Suprapubic skin (tissue), 4 donors: ENCODE measurements at regions not wholly inside any gene's neighbourhood (a gene's known extent, or its start where the extent isn't known, plus 50 kb on each side); places are given as distances from the start of the nearest gene placed in this dataset.
A peak's percentile ranks its signal among the peaks of the same experiment; 100 is the strongest.

Experiments used
- DNase-seq, 2 donors: peaks; one replicate each; pipeline ENCODE4 v3.0.0-alpha.2; 2019; ENCODE audit warnings: low spot score in 2 of 2
- H3K27ac ChIP-seq: fragments of 200-600 bp; sonication (generic); one replicate; pipeline ENCODE4 v1.5.1; 2019
- H3K27me3 ChIP-seq: fragments of 200-600 bp; sonication (generic); one replicate; pipeline ENCODE4 v1.5.1; 2019
- H3K36me3 ChIP-seq: fragments of 200-600 bp; sonication (generic); one replicate; pipeline ENCODE4 v1.5.1; 2019
- H3K4me1 ChIP-seq: fragments of 200-600 bp; sonication (generic); one replicate; pipeline ENCODE4 v1.5.1; 2019
- H3K4me3 ChIP-seq: fragments of 200-600 bp; sonication (generic); one replicate; pipeline ENCODE4 v1.5.1; 2019; ENCODE audit warnings: mild to moderate bottlenecking
- H3K9me3 ChIP-seq: fragments of 200-600 bp; sonication (generic); one replicate; pipeline ENCODE4 v1.5.1; 2019
- EP300 ChIP-seq: sonication (generic); formaldehyde crosslinking; IDR thresholded peaks from one replicate; pipeline ENCODE4 v1.6.1; 2017; ENCODE audit warnings: antibody characterized with exemption
- POLR2A ChIP-seq, 2 donors: fragments of 450-650 bp; IDR thresholded peaks; one replicate each; pipeline ENCODE4 v1.6.1; 2017; ENCODE audit warnings: antibody characterized with exemption in 2 of 2, mild to moderate bottlenecking in 2 of 2, moderate library complexity in 2 of 2
- POLR2AphosphoS5 ChIP-seq, 3 donors: sonication (generic); formaldehyde crosslinking; IDR thresholded peaks; one replicate each; pipeline ENCODE4 v1.6.1; 2017; ENCODE audit warnings: antibody characterized with exemption in 3 of 3
- WGBS: methylation state at CpG from one replicate; pipeline ENCODE4 v1.1.5; 2018; 5-methylcytosine and 5-hydroxymethylcytosine counted together
- TF ChIP-seq, protein P1 (sequence below), 2 donors: fragments of 200-600 bp in 1 of 2; fragments of 450-650 bp in 1 of 2; sonication (generic) in 1 of 2; IDR thresholded peaks; one replicate each; pipeline ENCODE4 v1.5.1; 2016 to 2019; ENCODE audit warnings: antibody characterized with exemption in 2 of 2, mild to moderate bottlenecking in 1 of 2, moderate library complexity in 1 of 2

DNA sequence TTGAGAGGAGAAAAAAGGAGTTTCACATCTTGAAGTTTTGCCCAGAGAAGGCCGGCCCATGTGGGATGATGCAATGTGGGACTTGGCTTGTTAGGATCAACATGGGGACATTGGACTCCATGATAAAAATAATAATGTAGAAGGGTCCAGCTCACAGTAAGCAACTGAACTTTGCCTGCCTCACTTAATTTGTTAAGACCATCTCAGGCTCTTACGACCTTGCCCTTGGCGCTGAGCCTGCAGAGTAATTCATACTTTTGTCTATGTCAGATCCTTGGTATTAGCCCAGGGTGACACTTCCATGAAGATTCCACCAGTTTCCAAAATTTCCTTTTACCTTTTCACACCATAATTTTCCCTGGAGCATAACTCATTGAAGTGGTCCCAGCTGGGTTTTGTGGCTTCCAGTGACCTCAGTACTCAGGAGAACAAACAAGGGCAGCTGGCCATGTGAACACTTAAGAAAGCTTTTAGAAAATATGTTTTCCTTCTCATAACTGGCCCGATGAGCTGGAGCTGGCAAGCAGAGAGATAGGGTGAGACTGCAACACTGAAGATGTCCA, 315.4 kb upstream of the RASGRP1 start:
- Histone ChIP-seq H3K4me1 (peaks cover 5% of the 10 kb centered on the region), H3K9me3 (no peaks in the 10 kb centered on the region), H3K4me3 (no peak overlapping the region), H3K36me3 (no peaks in the 10 kb centered on the region), H3K27me3 (no peaks in the 10 kb centered on the region), H3K27ac (peak overlapping the region; percentile 33)
- WGBS, result 52% methylated on average over 4 of the region's 4 CpGs
- TF ChIP-seq POLR2AphosphoS5 (IDR thresholded peaks at IDR 0.05), result peak in 1 of 3 donors; percentile 23
- TF ChIP-seq, protein P1, sequence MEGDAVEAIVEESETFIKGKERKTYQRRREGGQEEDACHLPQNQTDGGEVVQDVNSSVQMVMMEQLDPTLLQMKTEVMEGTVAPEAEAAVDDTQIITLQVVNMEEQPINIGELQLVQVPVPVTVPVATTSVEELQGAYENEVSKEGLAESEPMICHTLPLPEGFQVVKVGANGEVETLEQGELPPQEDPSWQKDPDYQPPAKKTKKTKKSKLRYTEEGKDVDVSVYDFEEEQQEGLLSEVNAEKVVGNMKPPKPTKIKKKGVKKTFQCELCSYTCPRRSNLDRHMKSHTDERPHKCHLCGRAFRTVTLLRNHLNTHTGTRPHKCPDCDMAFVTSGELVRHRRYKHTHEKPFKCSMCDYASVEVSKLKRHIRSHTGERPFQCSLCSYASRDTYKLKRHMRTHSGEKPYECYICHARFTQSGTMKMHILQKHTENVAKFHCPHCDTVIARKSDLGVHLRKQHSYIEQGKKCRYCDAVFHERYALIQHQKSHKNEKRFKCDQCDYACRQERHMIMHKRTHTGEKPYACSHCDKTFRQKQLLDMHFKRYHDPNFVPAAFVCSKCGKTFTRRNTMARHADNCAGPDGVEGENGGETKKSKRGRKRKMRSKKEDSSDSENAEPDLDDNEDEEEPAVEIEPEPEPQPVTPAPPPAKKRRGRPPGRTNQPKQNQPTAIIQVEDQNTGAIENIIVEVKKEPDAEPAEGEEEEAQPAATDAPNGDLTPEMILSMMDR (IDR thresholded peaks at IDR 0.05), result no peak
- DNase-seq, result peak in 1 of 2 donors; percentile 79

DNA sequence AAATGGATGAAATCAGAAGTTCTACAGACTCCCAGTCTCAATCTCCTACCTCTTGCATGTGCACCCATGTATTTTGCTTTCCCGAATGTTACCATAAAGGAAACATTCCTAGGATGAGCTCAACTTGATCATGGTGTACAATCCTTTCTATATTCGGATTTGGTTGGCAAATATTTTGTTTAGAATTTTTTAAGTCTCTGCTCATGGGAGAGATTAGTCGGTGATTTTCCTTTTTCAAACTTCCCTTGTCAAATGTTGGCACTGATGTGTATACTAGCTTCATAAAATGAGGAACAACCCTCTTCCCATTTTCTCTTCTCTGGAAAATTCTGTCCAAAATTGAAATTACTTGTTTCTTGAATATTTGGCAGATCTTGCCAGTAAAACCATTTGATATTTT, 317.6 kb upstream of the RASGRP1 start:
- H3K36me3 ChIP-seq, result no peaks in the 10 kb centered on the region
- TF ChIP-seq POLR2A (IDR thresholded peaks at IDR 0.05) (no peak), EP300 (no peak), POLR2AphosphoS5 (IDR thresholded peaks at IDR 0.05) (no peak)
- no peak overlapping the region for H3K4me3 ChIP-seq
- no peak overlapping the region for H3K27ac ChIP-seq
- H3K4me1 ChIP-seq, result peaks cover 15% of the 10 kb centered on the region
- DNase-seq, result no peak
- H3K9me3 ChIP-seq, result no peaks in the 10 kb centered on the region
- no peaks in the 10 kb centered on the region for H3K27me3 ChIP-seq
- 54% methylated on average over 3 of the region's 3 CpGs for WGBS

DNA sequence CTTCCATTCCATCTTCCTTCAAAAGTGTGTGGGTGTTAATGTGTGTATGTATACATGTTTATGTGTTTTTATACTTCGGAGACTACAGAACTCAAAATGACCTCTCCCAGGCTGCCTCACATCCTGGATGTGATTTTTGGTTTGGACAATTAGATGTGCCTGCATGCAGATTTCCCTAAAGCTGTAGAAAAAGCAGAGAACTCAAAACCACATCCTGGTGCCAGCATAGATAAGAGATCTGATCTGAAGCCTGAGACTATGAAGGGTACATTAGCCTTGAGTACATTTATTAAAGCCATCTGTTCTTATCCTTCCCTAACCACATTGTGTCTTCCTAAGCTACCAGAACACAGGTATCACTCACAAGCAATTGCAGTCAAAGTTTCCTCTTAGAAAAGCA, 319.4 kb upstream of the RASGRP1 start:
- no peak overlapping the region for H3K27ac ChIP-seq
- TF ChIP-seq POLR2A (IDR thresholded peaks at IDR 0.05), result no peak
- no peak for TF ChIP-seq EP300
- TF ChIP-seq, protein P1 (IDR thresholded peaks at IDR 0.05), result no peak
- TF ChIP-seq POLR2AphosphoS5 (IDR thresholded peaks at IDR 0.05), result no peak
- 83% methylated on average over 1 of the region's 1 CpG for WGBS
- H3K36me3 ChIP-seq, result no peaks in the 10 kb centered on the region
- H3K9me3 ChIP-seq, result no peaks in the 10 kb centered on the region
- no peaks in the 10 kb centered on the region for H3K27me3 ChIP-seq
- H3K4me1 ChIP-seq, result peaks cover 15% of the 10 kb centered on the region
- no peak overlapping the region for H3K4me3 ChIP-seq
- no peak for DNase-seq

DNA sequence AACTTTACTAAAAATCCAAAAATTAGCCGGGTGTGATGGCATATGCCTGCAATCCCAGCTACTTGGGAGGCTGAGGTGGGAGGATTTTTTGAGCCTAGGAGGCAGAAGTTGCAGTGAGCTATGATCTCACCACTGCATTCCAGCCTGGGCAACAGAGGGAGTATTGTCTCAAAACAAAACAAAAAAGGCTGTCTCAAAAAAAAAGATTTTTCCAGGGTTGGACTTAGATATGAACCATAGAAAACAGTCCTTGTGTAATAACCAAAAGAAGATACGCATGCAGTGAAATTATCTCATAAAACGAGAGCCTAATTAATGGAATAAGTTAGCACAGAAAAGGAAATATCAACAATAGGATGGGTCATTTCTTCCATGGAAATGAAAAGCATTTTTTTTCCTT, 320.4 kb upstream of the RASGRP1 start:
- no peak for DNase-seq
- H3K27ac ChIP-seq, result no peak overlapping the region
- H3K4me3 ChIP-seq, result no peak overlapping the region
- peaks cover 15% of the 10 kb centered on the region for H3K4me1 ChIP-seq
- no peaks in the 10 kb centered on the region for H3K36me3 ChIP-seq
- WGBS, result 60% methylated on average over 3 of the region's 3 CpGs
- no peaks in the 10 kb centered on the region for H3K27me3 ChIP-seq
- no peak for TF ChIP-seq POLR2A (IDR thresholded peaks at IDR 0.05)
- no peak for TF ChIP-seq POLR2AphosphoS5 (IDR thresholded peaks at IDR 0.05)
- no peak for TF ChIP-seq EP300
- TF ChIP-seq, protein P1 (IDR thresholded peaks at IDR 0.05), result no peak
- H3K9me3 ChIP-seq, result no peaks in the 10 kb centered on the region

DNA sequence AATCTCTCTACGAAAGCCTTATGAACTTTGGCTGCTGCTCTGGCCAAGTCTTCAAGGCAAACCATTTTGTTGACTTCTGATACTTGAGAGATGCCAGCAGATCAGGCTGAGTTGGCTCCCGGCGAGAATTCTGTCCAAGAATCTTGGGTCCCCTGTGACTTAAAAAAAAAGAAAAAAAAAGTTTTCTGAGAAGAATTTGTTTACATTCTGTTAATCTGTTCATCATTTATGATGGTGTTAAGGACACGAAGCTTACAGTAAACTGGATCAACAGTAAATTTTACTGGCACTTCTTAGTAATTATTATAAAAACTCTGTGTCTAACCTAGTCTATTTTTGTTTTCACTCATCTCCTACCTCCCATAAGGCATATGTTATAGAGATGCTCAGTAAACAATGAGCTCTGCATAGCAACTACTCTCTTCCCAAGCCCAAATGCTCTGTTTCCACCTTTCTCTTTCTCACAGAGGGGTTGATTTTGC, 320.9 kb upstream of the RASGRP1 start:
- H3K27ac ChIP-seq, result no peak overlapping the region
- no peak for DNase-seq
- no peaks in the 10 kb centered on the region for H3K9me3 ChIP-seq
- no peaks in the 10 kb centered on the region for H3K27me3 ChIP-seq
- TF ChIP-seq POLR2A (IDR thresholded peaks at IDR 0.05), result no peak
- no peak for TF ChIP-seq POLR2AphosphoS5 (IDR thresholded peaks at IDR 0.05)
- TF ChIP-seq EP300, result no peak
- TF ChIP-seq, protein P1 (IDR thresholded peaks at IDR 0.05), result no peak
- no peaks in the 10 kb centered on the region for H3K36me3 ChIP-seq
- WGBS, result 56% methylated on average over 4 of the region's 4 CpGs
- H3K4me3 ChIP-seq, result no peak overlapping the region
- H3K4me1 ChIP-seq, result peaks cover 15% of the 10 kb centered on the region
